NCI-H2029 (cell line): ENCODE measurements at regions not wholly inside any gene's neighbourhood (a gene's known extent, or its start where the extent isn't known, plus 50 kb on each side); places are given as distances from the start of the nearest gene placed in this dataset.
A peak's percentile ranks its signal among the peaks of the same experiment; 100 is the strongest.
"Not testable (repeated sequence)": the region's sequence is repeated elsewhere in the genome, so short reads cannot be mapped to it uniquely, and the experiment has no call there.

ENCODE experiments used
- DNase-seq: peaks from one replicate; lab custom pipeline; 2025; lab: John Stamatoyannopoulos, UW

- no peak for DNase-seq
Measured at GRCh38 chr3:124138148-124138547, 146.2 kb upstream of the ROPN1 start.

GRCh38 chr3:124140746-124141145 lies 148.8 kb upstream of the ROPN1 start:
- no peak for DNase-seq

GRCh38 chr3:124142389-124142970 lies 150.6 kb upstream of the ROPN1 start:
- no peak for DNase-seq

GRCh38 chr3:124143047-124143446 lies 151.1 kb upstream of the ROPN1 start:
- no peak for DNase-seq

- no peak for DNase-seq
Measured at GRCh38 chr3:124144035-124144814, 152.3 kb upstream of the ROPN1 start.

- no peak for DNase-seq
Measured at GRCh38 chr3:124147429-124147828, 155.5 kb upstream of the ROPN1 start.

GRCh38 chr3:124147946-124148345 lies 156.0 kb upstream of the ROPN1 start:
- DNase-seq = no peak

GRCh38 chr3:124149081-124149480 lies 157.2 kb upstream of the ROPN1 start:
- DNase-seq = no peak

GRCh38 chr3:124149771-124150170 lies 157.8 kb upstream of the ROPN1 start:
- no peak for DNase-seq

GRCh38 chr3:124152891-124153290 lies 161.0 kb upstream of the ROPN1 start:
- DNase-seq = not testable (repeated sequence)

GRCh38 chr3:124156866-124157712 lies 165.2 kb upstream of the ROPN1 start:
- no peak for DNase-seq

GRCh38 chr3:124157748-124158147 lies 165.8 kb upstream of the ROPN1 start:
- DNase-seq = no peak

- no peak for DNase-seq
Measured at GRCh38 chr3:124158168-124158881, 166.4 kb upstream of the ROPN1 start.

- DNase-seq = no peak
Measured at GRCh38 chr3:124161448-124161847, 169.5 kb upstream of the ROPN1 start.

GRCh38 chr3:124163689-124164088 lies 171.8 kb upstream of the ROPN1 start:
- DNase-seq = no peak

GRCh38 chr3:124168271-124168670 lies 176.3 kb upstream of the ROPN1 start:
- no peak for DNase-seq

- DNase-seq = no peak
Measured at GRCh38 chr3:124172283-124172682, 180.4 kb upstream of the ROPN1 start.

- DNase-seq = no peak
Measured at GRCh38 chr3:124172816-124173215, 180.9 kb upstream of the ROPN1 start.

GRCh38 chr3:124174476-124174875 lies 182.6 kb upstream of the ROPN1 start:
- DNase-seq = peak; percentile 97

- DNase-seq = peak; percentile 89
Measured at GRCh38 chr3:124174910-124175874, 183.3 kb upstream of the ROPN1 start.

GRCh38 chr3:124177071-124177470 lies 185.1 kb upstream of the ROPN1 start:
- no peak for DNase-seq
